ENCODE measurements at regions not wholly inside any gene's neighbourhood (a gene's known extent, or its start where the extent isn't known, plus 50 kb on each side); places are given as distances from the start of the nearest gene placed in this dataset.

- TF ChIP-seq CTCF (IDR thresholded peaks at IDR 0.05; ENCODE audit: low read depth, low read length, missing input control) (no peak), TAF1 (conservative IDR thresholded peaks at IDR 0.05) (no peak), JUND (IDR thresholded peaks at IDR 0.05) (no peak), YY1 (IDR thresholded peaks at IDR 0.05) (no peak), EGR1 (IDR thresholded peaks at IDR 0.05; ENCODE audit: low read depth in 2 of 2) (no peak), RXRA (IDR thresholded peaks at IDR 0.05) (no peak), RAD21 (IDR thresholded peaks at IDR 0.05) (no peak), SP1 (IDR thresholded peaks at IDR 0.05) (no peak), NR2F2 (IDR thresholded peaks at IDR 0.05) (no peak), HNF4G (IDR thresholded peaks at IDR 0.05) (no peak)
- TF ChIP-seq, protein P1, sequence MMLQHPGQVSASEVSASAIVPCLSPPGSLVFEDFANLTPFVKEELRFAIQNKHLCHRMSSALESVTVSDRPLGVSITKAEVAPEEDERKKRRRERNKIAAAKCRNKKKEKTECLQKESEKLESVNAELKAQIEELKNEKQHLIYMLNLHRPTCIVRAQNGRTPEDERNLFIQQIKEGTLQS (IDR thresholded peaks at IDR 0.05), result no peak
- TF ChIP-seq, protein P2, sequence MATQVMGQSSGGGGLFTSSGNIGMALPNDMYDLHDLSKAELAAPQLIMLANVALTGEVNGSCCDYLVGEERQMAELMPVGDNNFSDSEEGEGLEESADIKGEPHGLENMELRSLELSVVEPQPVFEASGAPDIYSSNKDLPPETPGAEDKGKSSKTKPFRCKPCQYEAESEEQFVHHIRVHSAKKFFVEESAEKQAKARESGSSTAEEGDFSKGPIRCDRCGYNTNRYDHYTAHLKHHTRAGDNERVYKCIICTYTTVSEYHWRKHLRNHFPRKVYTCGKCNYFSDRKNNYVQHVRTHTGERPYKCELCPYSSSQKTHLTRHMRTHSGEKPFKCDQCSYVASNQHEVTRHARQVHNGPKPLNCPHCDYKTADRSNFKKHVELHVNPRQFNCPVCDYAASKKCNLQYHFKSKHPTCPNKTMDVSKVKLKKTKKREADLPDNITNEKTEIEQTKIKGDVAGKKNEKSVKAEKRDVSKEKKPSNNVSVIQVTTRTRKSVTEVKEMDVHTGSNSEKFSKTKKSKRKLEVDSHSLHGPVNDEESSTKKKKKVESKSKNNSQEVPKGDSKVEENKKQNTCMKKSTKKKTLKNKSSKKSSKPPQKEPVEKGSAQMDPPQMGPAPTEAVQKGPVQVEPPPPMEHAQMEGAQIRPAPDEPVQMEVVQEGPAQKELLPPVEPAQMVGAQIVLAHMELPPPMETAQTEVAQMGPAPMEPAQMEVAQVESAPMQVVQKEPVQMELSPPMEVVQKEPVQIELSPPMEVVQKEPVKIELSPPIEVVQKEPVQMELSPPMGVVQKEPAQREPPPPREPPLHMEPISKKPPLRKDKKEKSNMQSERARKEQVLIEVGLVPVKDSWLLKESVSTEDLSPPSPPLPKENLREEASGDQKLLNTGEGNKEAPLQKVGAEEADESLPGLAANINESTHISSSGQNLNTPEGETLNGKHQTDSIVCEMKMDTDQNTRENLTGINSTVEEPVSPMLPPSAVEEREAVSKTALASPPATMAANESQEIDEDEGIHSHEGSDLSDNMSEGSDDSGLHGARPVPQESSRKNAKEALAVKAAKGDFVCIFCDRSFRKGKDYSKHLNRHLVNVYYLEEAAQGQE (IDR thresholded peaks at IDR 0.05), result no peak
- TF ChIP-seq, protein P3, sequence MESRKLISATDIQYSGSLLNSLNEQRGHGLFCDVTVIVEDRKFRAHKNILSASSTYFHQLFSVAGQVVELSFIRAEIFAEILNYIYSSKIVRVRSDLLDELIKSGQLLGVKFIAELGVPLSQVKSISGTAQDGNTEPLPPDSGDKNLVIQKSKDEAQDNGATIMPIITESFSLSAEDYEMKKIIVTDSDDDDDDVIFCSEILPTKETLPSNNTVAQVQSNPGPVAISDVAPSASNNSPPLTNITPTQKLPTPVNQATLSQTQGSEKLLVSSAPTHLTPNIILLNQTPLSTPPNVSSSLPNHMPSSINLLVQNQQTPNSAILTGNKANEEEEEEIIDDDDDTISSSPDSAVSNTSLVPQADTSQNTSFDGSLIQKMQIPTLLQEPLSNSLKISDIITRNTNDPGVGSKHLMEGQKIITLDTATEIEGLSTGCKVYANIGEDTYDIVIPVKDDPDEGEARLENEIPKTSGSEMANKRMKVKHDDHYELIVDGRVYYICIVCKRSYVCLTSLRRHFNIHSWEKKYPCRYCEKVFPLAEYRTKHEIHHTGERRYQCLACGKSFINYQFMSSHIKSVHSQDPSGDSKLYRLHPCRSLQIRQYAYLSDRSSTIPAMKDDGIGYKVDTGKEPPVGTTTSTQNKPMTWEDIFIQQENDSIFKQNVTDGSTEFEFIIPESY (IDR thresholded peaks at IDR 0.05), result no peak
Observed at GRCh38 chr3:193874512-193874911, 261.4 kb upstream of the HES1 start.

Measured in liver (tissue), 3 donors.